OCI-LY1 (cell line): ENCODE measurements at regions not wholly inside any gene's neighbourhood (a gene's known extent, or its start where the extent isn't known, plus 50 kb on each side); places are given as distances from the start of the nearest gene placed in this dataset.

Source experiments
- H2AFZ ChIP-seq: fragments of 200-600 bp; sonication (generic), shearing (Covaris generic); 2 replicates; pipeline ENCODE4 v1.6.0; 2014; ENCODE audit warnings: antibody characterized with exemption, mild to moderate bottlenecking, low read length
- H3F3A ChIP-seq: fragments of 200-600 bp; sonication (generic), shearing (Covaris generic); 2 replicates; pipeline ENCODE4 v1.6.0; 2014; ENCODE audit warnings: mild to moderate bottlenecking, antibody characterized with exemption, low read length, moderate library complexity; ENCODE audit not compliant: insufficient read depth
- H3K27ac ChIP-seq: fragments of 200-600 bp; sonication (generic); 2 replicates; pipeline ENCODE4 v1.5.1; 2014; ENCODE audit warnings: low read length, mixed run types, mild to moderate bottlenecking, low read depth; ENCODE audit not compliant: poor library complexity, severe bottlenecking
- H3K27me3 ChIP-seq: fragments of 200-600 bp; sonication (generic); 2 replicates; pipeline ENCODE4 v1.6.0; 2014; ENCODE audit warnings: antibody characterized with exemption, mild to moderate bottlenecking, low read length, moderate library complexity; ENCODE audit not compliant: insufficient read depth
- H3K36me3 ChIP-seq: fragments of 200-600 bp; sonication (generic); 2 replicates; pipeline ENCODE4 v1.6.1; 2014; ENCODE audit warnings: mild to moderate bottlenecking, antibody characterized with exemption, low read length, moderate library complexity, mixed read lengths; ENCODE audit not compliant: insufficient read depth
- H3K4me1 ChIP-seq: fragments of 200-600 bp; sonication (generic); 2 replicates; pipeline ENCODE4 v1.5.1; 2014; ENCODE audit warnings: mild to moderate bottlenecking, low read length, moderate library complexity; ENCODE audit not compliant: insufficient read depth, severe bottlenecking
- H3K4me2 ChIP-seq: fragments of 200-600 bp; sonication (generic), shearing (Covaris generic); 2 replicates; pipeline ENCODE4 v1.6.1; 2014; ENCODE audit warnings: low read length
- H3K4me3 ChIP-seq: fragments of 200-600 bp; sonication (generic); 2 replicates; pipeline ENCODE4 v1.5.1; 2014; ENCODE audit warnings: low read length, low read depth, mild to moderate bottlenecking, mixed read lengths; ENCODE audit not compliant: poor library complexity, severe bottlenecking
- H3K79me2 ChIP-seq: fragments of 200-600 bp; shearing (Covaris generic); 2 replicates; pipeline ENCODE4 v1.6.1; 2016; ENCODE audit warnings: mixed run types, low read length, mixed read lengths; ENCODE audit not compliant: insufficient read depth
- H3K9ac ChIP-seq: fragments of 200-600 bp; sonication (generic), shearing (Covaris generic); 2 replicates; pipeline ENCODE4 v1.6.1; 2014; ENCODE audit warnings: mild to moderate bottlenecking, low read length, mixed read lengths
- H3K9me2 ChIP-seq: fragments of 200-600 bp; sonication (generic), shearing (Covaris generic); 2 replicates; pipeline ENCODE4 v1.6.1; 2014; ENCODE audit warnings: low read depth, mild to moderate bottlenecking, low read length, mixed read lengths
- H3K9me3 ChIP-seq: fragments of 200-600 bp; shearing (Covaris generic); 2 replicates; pipeline ENCODE4 v1.6.1; 2014; ENCODE audit warnings: low read length, mixed read lengths
- H4K20me1 ChIP-seq: fragments of 200-600 bp; sonication (generic), shearing (Covaris generic); 2 replicates; pipeline ENCODE4 v1.6.0; 2016; ENCODE audit warnings: mild to moderate bottlenecking, low read length; ENCODE audit not compliant: insufficient read depth
- CTCF ChIP-seq: fragments of 200-600 bp; sonication (generic), shearing (Covaris generic); IDR thresholded peaks from 2 replicates; pipeline ENCODE4 v1.5.1; 2017; ENCODE audit warnings: mild to moderate bottlenecking, antibody characterized with exemption, low read length, moderate library complexity, mixed read lengths
- EZH2 ChIP-seq: fragments of 200-600 bp; sonication (generic), shearing (Covaris generic); IDR thresholded peaks from 2 replicates; pipeline ENCODE4 v1.8.0; 2017; ENCODE audit warnings: borderline replicate concordance, mixed run types, mild to moderate bottlenecking, antibody characterized with exemption, low read length, moderate library complexity, mixed read lengths

DNA sequence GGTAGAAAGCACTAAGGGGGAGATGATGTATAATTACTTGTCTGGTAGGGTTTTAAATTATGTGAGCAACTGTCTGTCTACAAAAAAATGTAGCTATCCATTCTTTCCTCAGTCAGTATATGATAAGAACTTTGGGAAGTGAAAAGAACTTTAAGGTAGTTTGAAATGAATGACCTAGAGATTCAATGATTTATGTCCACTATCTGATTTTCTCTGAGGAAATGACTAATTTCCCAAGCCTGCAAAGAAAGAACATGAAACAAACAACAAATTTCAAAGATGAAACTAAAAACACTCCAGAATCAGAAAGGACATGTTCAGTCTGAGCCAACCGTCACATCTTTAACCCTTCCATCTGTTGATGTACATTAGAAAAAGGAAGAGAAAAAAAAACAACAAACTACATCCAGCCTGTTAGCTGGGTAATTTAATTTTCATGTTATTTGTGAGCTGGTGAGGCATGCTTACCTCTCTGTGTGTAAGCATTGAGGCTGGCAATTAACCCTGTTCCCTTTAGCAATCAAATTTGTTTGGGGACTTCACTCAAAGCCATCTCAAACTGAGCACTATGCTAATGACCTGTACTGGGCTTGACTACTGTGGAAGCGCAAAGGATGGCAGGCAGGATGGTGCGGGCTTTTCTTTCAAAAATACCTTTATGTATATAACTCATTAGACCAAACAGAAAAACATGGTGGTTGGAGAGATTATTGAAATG, 220.1 kb downstream of the TUSC7 start:
- Histone ChIP-seq H3K4me2 (no peak overlapping the region), H2AFZ (no peak overlapping the region), H3F3A (no peaks in the 10 kb centered on the region), H3K79me2 (no peaks in the 10 kb centered on the region), H3K4me3 (no peak overlapping the region), H3K4me1 (no peaks in the 10 kb centered on the region), H3K9me2 (no peaks in the 10 kb centered on the region), H3K36me3 (no peaks in the 10 kb centered on the region), H4K20me1 (no peaks in the 10 kb centered on the region), H3K27ac (no peak overlapping the region), H3K27me3 (no peaks in the 10 kb centered on the region), H3K9ac (no peak overlapping the region), H3K9me3 (no peaks in the 10 kb centered on the region)
- TF ChIP-seq CTCF: no peak
- TF ChIP-seq EZH2: no peak

DNA sequence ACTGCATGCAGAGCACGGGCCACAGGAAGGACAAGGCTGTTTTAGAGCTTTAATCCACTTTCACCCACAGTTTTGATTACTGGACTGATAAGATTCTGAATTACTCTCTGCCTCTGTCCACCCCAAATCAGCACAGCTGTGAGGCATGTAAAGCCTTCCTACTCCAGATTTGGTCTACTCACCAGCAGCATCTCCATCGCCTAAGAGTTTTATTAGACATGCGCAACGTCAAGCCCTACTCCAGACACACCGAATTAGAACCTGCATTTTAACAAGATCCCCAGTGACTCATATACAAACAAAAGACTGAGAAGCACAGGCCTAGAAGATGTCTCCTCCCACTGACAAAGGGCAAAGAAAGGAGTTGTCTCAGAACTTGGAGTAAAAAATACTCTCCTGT, 221.2 kb downstream of the TUSC7 start:
- no peaks in the 10 kb centered on the region for H3K4me1 ChIP-seq
- no peaks in the 10 kb centered on the region for H3K9me2 ChIP-seq
- no peaks in the 10 kb centered on the region for H3K79me2 ChIP-seq
- H3K9ac ChIP-seq: no peak overlapping the region
- TF ChIP-seq EZH2 (no peak), CTCF (no peak)
- no peak overlapping the region for H3K4me2 ChIP-seq
- H2AFZ ChIP-seq: no peak overlapping the region
- no peaks in the 10 kb centered on the region for H4K20me1 ChIP-seq
- no peaks in the 10 kb centered on the region for H3F3A ChIP-seq
- H3K27me3 ChIP-seq: no peaks in the 10 kb centered on the region
- no peak overlapping the region for H3K27ac ChIP-seq
- H3K4me3 ChIP-seq: no peak overlapping the region
- H3K36me3 ChIP-seq: no peaks in the 10 kb centered on the region
- H3K9me3 ChIP-seq: no peaks in the 10 kb centered on the region

- H3K27ac ChIP-seq: no peak overlapping the region
- H3K9ac ChIP-seq: no peak overlapping the region
- TF ChIP-seq EZH2 (no peak), CTCF (no peak)
- H3F3A ChIP-seq: no peaks in the 10 kb centered on the region
- no peaks in the 10 kb centered on the region for H3K36me3 ChIP-seq
- no peak overlapping the region for H3K4me2 ChIP-seq
- H4K20me1 ChIP-seq: no peaks in the 10 kb centered on the region
- no peaks in the 10 kb centered on the region for H3K9me3 ChIP-seq
- no peak overlapping the region for H2AFZ ChIP-seq
- H3K79me2 ChIP-seq: no peaks in the 10 kb centered on the region
- H3K4me1 ChIP-seq: no peaks in the 10 kb centered on the region
- H3K27me3 ChIP-seq: no peaks in the 10 kb centered on the region
- H3K4me3 ChIP-seq: no peak overlapping the region
- H3K9me2 ChIP-seq: no peaks in the 10 kb centered on the region
Measured at GRCh38 chr3:116939091-116939490, 229.5 kb downstream of the TUSC7 start.
